Trophoblast cell (in vitro differentiated cells and primary cell): ENCODE measurements at regions not wholly inside any gene's neighbourhood (a gene's known extent, or its start where the extent isn't known, plus 50 kb on each side); places are given as distances from the start of the nearest gene placed in this dataset.

Experiments
- DNase-seq, 2 donors: peaks; one replicate each; pipeline ENCODE4 v3.0.0-alpha.2; 2016
- H2AFZ ChIP-seq: 2 replicates; pipeline ENCODE4 v1.6.1; 2013; ENCODE audit warnings: low read length, moderate library complexity, mild to moderate bottlenecking; ENCODE audit not compliant: insufficient read depth, poor library complexity
- H2AK5ac ChIP-seq: 2 replicates; pipeline ENCODE4 v1.6.1; 2013; ENCODE audit warnings: mild to moderate bottlenecking, low read length
- H2BK120ac ChIP-seq: 2 replicates; pipeline ENCODE4 v1.6.1; 2013; ENCODE audit warnings: low read length, mild to moderate bottlenecking, moderate library complexity; ENCODE audit not compliant: insufficient read depth, poor library complexity
- H2BK12ac ChIP-seq: 2 replicates; pipeline ENCODE4 v1.6.1; 2013; ENCODE audit warnings: mild to moderate bottlenecking, low read length, moderate library complexity
- H2BK5ac ChIP-seq: 2 replicates; pipeline ENCODE4 v1.6.1; 2013; ENCODE audit warnings: low read length, low read depth, moderate library complexity, mild to moderate bottlenecking; ENCODE audit not compliant: poor library complexity
- H3K14ac ChIP-seq: 2 replicates; pipeline ENCODE4 v1.6.1; 2013; ENCODE audit warnings: mild to moderate bottlenecking, low read length
- H3K18ac ChIP-seq: 2 replicates; pipeline ENCODE4 v1.6.1; 2013; ENCODE audit warnings: mild to moderate bottlenecking, low read length
- H3K23ac ChIP-seq: 2 replicates; pipeline ENCODE4 v1.6.1; 2013; ENCODE audit warnings: low read length
- H3K27ac ChIP-seq: 2 replicates; pipeline ENCODE4 v1.5.1; 2013; ENCODE audit warnings: low read depth, mild to moderate bottlenecking, inconsistent platforms, low read length, moderate library complexity
- H3K27me3 ChIP-seq: 2 replicates; pipeline ENCODE4 v1.6.1; 2013; ENCODE audit warnings: inconsistent platforms, mild to moderate bottlenecking, low read length, moderate library complexity; ENCODE audit not compliant: insufficient read depth
- H3K36me3 ChIP-seq, 2 experiments: 1 replicate in 1 of 2; 2 replicates in 1 of 2; pipeline ENCODE4 v1.6.1; 2013; ENCODE audit warnings: low read length in 2 of 2, mild to moderate bottlenecking in 2 of 2, moderate library complexity in 1 of 2; ENCODE audit not compliant: insufficient read depth in 2 of 2, control insufficient read depth in 1 of 2
- H3K4ac ChIP-seq: 2 replicates; pipeline ENCODE4 v1.6.1; 2013; ENCODE audit warnings: low read depth, mild to moderate bottlenecking, low read length, moderate library complexity
- H3K4me1 ChIP-seq, 2 experiments: 1 replicate in 1 of 2; 2 replicates in 1 of 2; pipeline ENCODE4 v1.6.1; 2013; ENCODE audit warnings: low read length in 2 of 2, mild to moderate bottlenecking in 2 of 2, moderate library complexity in 1 of 2; ENCODE audit not compliant: insufficient read depth in 2 of 2, control insufficient read depth in 1 of 2
- H3K4me2 ChIP-seq: 2 replicates; pipeline ENCODE4 v1.6.1; 2013; ENCODE audit warnings: inconsistent platforms, mild to moderate bottlenecking, low read length, moderate library complexity
- H3K4me3 ChIP-seq: 2 replicates; pipeline ENCODE4 v1.5.1; 2013; ENCODE audit warnings: mild to moderate bottlenecking, low read depth, low read length, inconsistent platforms
- H3K79me1 ChIP-seq: one replicate; pipeline ENCODE4 v1.6.1; 2013; ENCODE audit warnings: low read length
- H3K79me2 ChIP-seq: 2 replicates; pipeline ENCODE4 v1.6.1; 2013; ENCODE audit warnings: low read length, mild to moderate bottlenecking; ENCODE audit not compliant: control insufficient read depth, insufficient read depth, poor library complexity
- H3K9ac ChIP-seq: 2 replicates; pipeline ENCODE4 v1.6.1; 2013; ENCODE audit warnings: mild to moderate bottlenecking, low read length
- H3K9me3 ChIP-seq: 2 replicates; pipeline ENCODE4 v1.6.1; 2013; ENCODE audit warnings: low read depth, mild to moderate bottlenecking, control low read depth, inconsistent platforms, low read length; ENCODE audit not compliant: insufficient read depth
- H4K12ac ChIP-seq: 2 replicates; pipeline ENCODE4 v1.6.1; 2013; ENCODE audit warnings: low read depth, mild to moderate bottlenecking, low read length, moderate library complexity
- H4K8ac ChIP-seq: 2 replicates; pipeline ENCODE4 v1.6.1; 2013; ENCODE audit warnings: low read depth, mild to moderate bottlenecking, low read length, moderate library complexity
- H4K91ac ChIP-seq: one replicate; pipeline ENCODE4 v1.6.1; 2013; ENCODE audit warnings: low read depth, mild to moderate bottlenecking, low read length, moderate library complexity
- WGBS: extraction: QIAGEN DNeasy Blood & Tissue Kit; methylation state at CpG from one replicate; pipeline ENCODE4 v1.1.7; 2013; ENCODE audit warnings: missing lambda C conversion rate; ENCODE audit not compliant: insufficient read length, insufficient coverage; ENCODE audit errors: extremely low coverage; 5-methylcytosine and 5-hydroxymethylcytosine counted together

DNA sequence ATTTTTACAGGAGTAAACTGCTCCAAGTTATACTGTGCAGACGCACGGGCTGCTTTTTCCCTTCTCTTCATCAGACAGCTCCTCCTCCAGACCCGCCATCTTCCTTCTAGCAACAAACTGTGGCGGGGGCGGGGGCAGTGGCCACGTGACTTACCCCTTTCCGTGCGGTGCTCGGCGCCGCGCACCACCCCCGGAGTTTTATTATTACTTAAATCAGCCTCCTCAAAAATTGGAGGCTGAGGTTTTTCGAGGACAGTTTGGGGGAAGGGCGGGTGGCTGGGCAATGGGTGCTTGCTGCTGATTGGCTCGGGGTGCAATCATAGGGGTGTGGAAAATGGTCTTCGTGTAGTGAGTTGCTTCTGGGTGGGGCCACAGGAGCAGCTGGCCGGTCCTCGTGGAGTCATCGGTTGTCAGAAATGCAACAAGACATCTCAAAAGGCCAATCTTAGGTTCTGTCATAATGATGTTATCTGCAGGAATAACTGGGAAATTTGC, 77.1 kb upstream of the MFGE8 start:
- DNase-seq: peak; percentile 76 to 86
- Histone ChIP-seq H3K36me3 (no peaks in the 10 kb centered on the region), H3K9ac (no peak overlapping the region), H3K27ac (peak overlapping the region; percentile 92), H4K12ac (no peak overlapping the region), H3K14ac (peak overlapping the region; percentile 66), H2BK5ac (peak overlapping the region; percentile 64), H3K4me3 (no peak overlapping the region), H3K4me1 (peaks cover 36 to 41% of the 10 kb centered on the region in 2 experiments), H4K91ac (peak overlapping the region; percentile 95), H2AFZ (no peak overlapping the region), H2BK120ac (peak overlapping the region; percentile 99), H2BK12ac (peak overlapping the region; percentile 29), H4K8ac (peak overlapping the region; percentile 11), H3K4ac (peak overlapping the region; percentile 13), H2AK5ac (peak overlapping the region; percentile 6), H3K79me1 (peaks cover 58% of the 10 kb centered on the region), H3K4me2 (no peak overlapping the region), H3K9me3 (no peaks in the 10 kb centered on the region), H3K23ac (no peak overlapping the region), H3K79me2 (peaks cover 7% of the 10 kb centered on the region), H3K18ac (peak overlapping the region; percentile 32), H3K27me3 (no peaks in the 10 kb centered on the region)
- no CpG with 5 or more reads among the region's 20 CpGs for WGBS

GRCh38 chr15:88992216-88992615, 79.0 kb upstream of the MFGE8 start:
- Histone ChIP-seq H3K9ac (no peak overlapping the region), H3K4me2 (no peak overlapping the region), H3K79me2 (peaks cover 7% of the 10 kb centered on the region), H2BK12ac (peak overlapping the region; percentile 56), H4K8ac (no peak overlapping the region), H4K12ac (no peak overlapping the region), H3K27ac (peak overlapping the region; percentile 86), H2AK5ac (no peak overlapping the region), H3K18ac (no peak overlapping the region), H2BK5ac (peak overlapping the region; percentile 94), H3K4ac (peak overlapping the region; percentile 50), H3K14ac (no peak overlapping the region), H3K4me1 (peaks cover 30 to 38% of the 10 kb centered on the region in 2 experiments), H3K79me1 (peaks cover 57% of the 10 kb centered on the region), H2BK120ac (peak overlapping the region; percentile 79), H3K9me3 (no peaks in the 10 kb centered on the region), H3K4me3 (no peak overlapping the region), H3K23ac (no peak overlapping the region), H4K91ac (peak overlapping the region; percentile 89), H2AFZ (no peak overlapping the region), H3K27me3 (no peaks in the 10 kb centered on the region), H3K36me3 (no peaks in the 10 kb centered on the region)
- WGBS: no CpG with 5 or more reads among the region's 3 CpGs
- no peak for DNase-seq

GRCh38 chr15:88992912-88993376, 79.8 kb upstream of the MFGE8 start:
- Histone ChIP-seq H3K27ac (peak overlapping the region; percentile 86), H3K14ac (peak overlapping the region; percentile 17), H3K4me1 (peaks cover 23 to 36% of the 10 kb centered on the region in 2 experiments), H4K91ac (peak overlapping the region; percentile 98), H3K36me3 (no peaks in the 10 kb centered on the region), H3K4ac (peak overlapping the region; percentile 33), H2BK120ac (peak overlapping the region; percentile 94), H2AFZ (no peak overlapping the region), H3K9me3 (no peaks in the 10 kb centered on the region), H4K8ac (no peak overlapping the region), H2BK5ac (peak overlapping the region; percentile 94), H4K12ac (no peak overlapping the region), H3K79me2 (peaks cover 5% of the 10 kb centered on the region), H3K4me2 (no peak overlapping the region), H3K4me3 (no peak overlapping the region), H3K18ac (no peak overlapping the region), H3K27me3 (no peaks in the 10 kb centered on the region), H3K79me1 (peaks cover 56% of the 10 kb centered on the region), H2BK12ac (no peak overlapping the region), H3K23ac (no peak overlapping the region), H2AK5ac (no peak overlapping the region), H3K9ac (no peak overlapping the region)
- WGBS: no CpG with 5 or more reads among the region's 7 CpGs
- no peak for DNase-seq

- H4K91ac ChIP-seq: peak overlapping the region; percentile 98
- no peak overlapping the region for H3K23ac ChIP-seq
- no peaks in the 10 kb centered on the region for H3K36me3 ChIP-seq
- H2BK120ac ChIP-seq: peak overlapping the region; percentile 94
- H4K8ac ChIP-seq: peak overlapping the region; percentile 25
- H2AFZ ChIP-seq: peak overlapping the region; percentile 50
- no peak overlapping the region for H3K4me3 ChIP-seq
- no peak overlapping the region for H4K12ac ChIP-seq
- peak overlapping the region; percentile 33 for H3K18ac ChIP-seq
- H2AK5ac ChIP-seq: peak overlapping the region; percentile 79
- peak overlapping the region; percentile 86 for H3K14ac ChIP-seq
- WGBS: no CpG with 5 or more reads among the region's 5 CpGs
- H3K9ac ChIP-seq: no peak overlapping the region
- peak overlapping the region; percentile 94 for H2BK12ac ChIP-seq
- no peak for DNase-seq
- no peaks in the 10 kb centered on the region for H3K27me3 ChIP-seq
- peak overlapping the region; percentile 78 for H3K4ac ChIP-seq
- no peaks in the 10 kb centered on the region for H3K9me3 ChIP-seq
- H3K27ac ChIP-seq: peak overlapping the region; percentile 86
- H3K79me1 ChIP-seq: peaks cover 51% of the 10 kb centered on the region
- H3K4me1 ChIP-seq: peaks cover 21 to 35% of the 10 kb centered on the region in 2 experiments
- no peak overlapping the region for H3K4me2 ChIP-seq
- H3K79me2 ChIP-seq: peaks cover 4% of the 10 kb centered on the region
- peak overlapping the region; percentile 93 for H2BK5ac ChIP-seq
These were observed 80.5 kb upstream of the MFGE8 start for GRCh38 chr15:88993662-88994061.
